ENCODE measurements at regions not wholly inside any gene's neighbourhood (a gene's known extent, or its start where the extent isn't known, plus 50 kb on each side); places are given as distances from the start of the nearest gene placed in this dataset.
"Not testable (repeated sequence)": the region's sequence is repeated elsewhere in the genome, so short reads cannot be mapped to it uniquely, and the experiment has no call there.

GRCh38 chr12:83514372-83514771, 827.7 kb downstream of the TMTC2 start:
- H3K9me3 Mint-ChIP-seq (ENCODE audit: unreplicated experiment) = no peaks in the 10 kb centered on the region
- H3K27ac Mint-ChIP-seq (ENCODE audit: unreplicated experiment) = no peak overlapping the region
- no peaks in the 10 kb centered on the region for H3K27me3 Mint-ChIP-seq (ENCODE audit: unreplicated experiment)
- H3K36me3 Mint-ChIP-seq (ENCODE audit: unreplicated experiment) = no peaks in the 10 kb centered on the region
- no peak for DNase-seq
- no peak overlapping the region for H3K4me3 Mint-ChIP-seq (ENCODE audit: unreplicated experiment)
- no peaks in the 10 kb centered on the region for H3K4me1 Mint-ChIP-seq (ENCODE audit: low read depth, unreplicated experiment)
- TF ChIP-seq CTCF (IDR thresholded peaks at IDR 0.05; ENCODE audit: partially characterized antibody, unreplicated experiment) = no peak

GRCh38 chr12:83506841-83507240, 820.1 kb downstream of the TMTC2 start:
- no peak for DNase-seq
- Mint-ChIP-seq H3K4me1 (ENCODE audit: low read depth, unreplicated experiment) (no peaks in the 10 kb centered on the region), H3K27me3 (ENCODE audit: unreplicated experiment) (no peaks in the 10 kb centered on the region), H3K36me3 (ENCODE audit: unreplicated experiment) (no peaks in the 10 kb centered on the region), H3K27ac (ENCODE audit: unreplicated experiment) (no peak overlapping the region), H3K9me3 (ENCODE audit: unreplicated experiment) (no peaks in the 10 kb centered on the region), H3K4me3 (ENCODE audit: unreplicated experiment) (no peak overlapping the region)
- TF ChIP-seq CTCF (IDR thresholded peaks at IDR 0.05; ENCODE audit: partially characterized antibody, unreplicated experiment) = no peak

GRCh38 chr12:83505586-83505985, 818.9 kb downstream of the TMTC2 start:
- no peaks in the 10 kb centered on the region for H3K27me3 Mint-ChIP-seq (ENCODE audit: unreplicated experiment)
- DNase-seq = no peak
- no peak overlapping the region for H3K4me3 Mint-ChIP-seq (ENCODE audit: unreplicated experiment)
- H3K4me1 Mint-ChIP-seq (ENCODE audit: low read depth, unreplicated experiment) = no peaks in the 10 kb centered on the region
- no peak for TF ChIP-seq CTCF (IDR thresholded peaks at IDR 0.05; ENCODE audit: partially characterized antibody, unreplicated experiment)
- no peak overlapping the region for H3K27ac Mint-ChIP-seq (ENCODE audit: unreplicated experiment)
- H3K9me3 Mint-ChIP-seq (ENCODE audit: unreplicated experiment) = peaks cover 2% of the 10 kb centered on the region
- H3K36me3 Mint-ChIP-seq (ENCODE audit: unreplicated experiment) = no peaks in the 10 kb centered on the region

GRCh38 chr12:83499894-83500293, 813.2 kb downstream of the TMTC2 start:
- not testable (repeated sequence) for H3K36me3 Mint-ChIP-seq (ENCODE audit: unreplicated experiment); H3K4me1 Mint-ChIP-seq (ENCODE audit: low read depth, unreplicated experiment); H3K27me3 Mint-ChIP-seq (ENCODE audit: unreplicated experiment); H3K9me3 Mint-ChIP-seq (ENCODE audit: unreplicated experiment); H3K4me3 Mint-ChIP-seq (ENCODE audit: unreplicated experiment); H3K27ac Mint-ChIP-seq (ENCODE audit: unreplicated experiment); DNase-seq

GRCh38 chr12:83477696-83478095, 791.0 kb downstream of the TMTC2 start:
- no peak for DNase-seq
- no peak for TF ChIP-seq CTCF (IDR thresholded peaks at IDR 0.05; ENCODE audit: partially characterized antibody, unreplicated experiment)
- H3K36me3 Mint-ChIP-seq (ENCODE audit: unreplicated experiment) = no peaks in the 10 kb centered on the region
- no peaks in the 10 kb centered on the region for H3K9me3 Mint-ChIP-seq (ENCODE audit: unreplicated experiment)
- H3K4me3 Mint-ChIP-seq (ENCODE audit: unreplicated experiment) = no peak overlapping the region
- H3K27ac Mint-ChIP-seq (ENCODE audit: unreplicated experiment) = no peak overlapping the region
- no peaks in the 10 kb centered on the region for H3K27me3 Mint-ChIP-seq (ENCODE audit: unreplicated experiment)
- no peaks in the 10 kb centered on the region for H3K4me1 Mint-ChIP-seq (ENCODE audit: low read depth, unreplicated experiment)

Measured in glutamatergic neuron (in vitro differentiated cells).